ENCODE measurements at regions not wholly inside any gene's neighbourhood (a gene's known extent, or its start where the extent isn't known, plus 50 kb on each side); places are given as distances from the start of the nearest gene placed in this dataset.
A peak's percentile ranks its signal among the peaks of the same experiment; 100 is the strongest.
"Not testable (repeated sequence)": the region's sequence is repeated elsewhere in the genome, so short reads cannot be mapped to it uniquely, and the experiment has no call there.

GRCh38 chr5:99019812-99020697 lies 91.2 kb upstream of the CHD1 start:
- Histone ChIP-seq H3K27me3 (ENCODE audit: insufficient read depth, poor library complexity, severe bottlenecking) (no peaks in the 10 kb centered on the region), H3K27ac (ENCODE audit: poor library complexity, severe bottlenecking) (peak overlapping the region; percentile 20), H3K4me3 (ENCODE audit: severe bottlenecking) (no peak overlapping the region), H3K9me3 (ENCODE audit: severe bottlenecking) (no peaks in the 10 kb centered on the region), H3K36me3 (ENCODE audit: low read depth) (no peaks in the 10 kb centered on the region), H3K4me1 (ENCODE audit: insufficient read depth, poor library complexity, severe bottlenecking) (peaks cover 12% of the 10 kb centered on the region)
- peak; percentile 98 for ATAC-seq (ENCODE audit: low read depth)
- no peak for TF ChIP-seq CTCF (IDR thresholded peaks at IDR 0.05; ENCODE audit: poor library complexity, severe bottlenecking)
- DNase-seq (ENCODE audit: low spot score), result no peak

DNA sequence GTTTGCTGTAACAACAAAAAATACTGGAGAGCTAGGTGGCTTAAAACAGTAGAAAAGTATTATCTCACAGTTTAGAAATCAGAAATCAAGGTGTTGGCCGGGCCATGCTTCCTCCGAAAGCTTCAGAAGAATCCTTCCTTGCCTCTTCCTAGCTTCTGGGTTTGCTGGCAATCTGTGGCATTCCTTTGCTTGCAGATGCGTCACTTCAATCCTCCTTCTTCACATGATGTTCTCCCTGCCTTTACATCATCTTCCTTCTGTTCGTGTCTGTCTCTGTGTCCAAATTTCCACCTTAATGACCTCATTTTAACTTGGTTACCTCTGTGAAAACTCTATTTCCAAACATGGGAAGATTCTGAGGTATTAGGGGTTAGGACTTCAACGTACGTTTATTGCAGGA lies 90.4 kb upstream of the CHD1 start:
- ATAC-seq (ENCODE audit: low read depth) (no peak), DNase-seq (ENCODE audit: low spot score) (no peak)
- no peak overlapping the region for H3K27ac ChIP-seq (ENCODE audit: poor library complexity, severe bottlenecking)
- H3K27me3 ChIP-seq (ENCODE audit: insufficient read depth, poor library complexity, severe bottlenecking), result no peaks in the 10 kb centered on the region
- no peaks in the 10 kb centered on the region for H3K9me3 ChIP-seq (ENCODE audit: severe bottlenecking)
- no peaks in the 10 kb centered on the region for H3K36me3 ChIP-seq (ENCODE audit: low read depth)
- H3K4me3 ChIP-seq (ENCODE audit: severe bottlenecking), result no peak overlapping the region
- TF ChIP-seq CTCF (IDR thresholded peaks at IDR 0.05; ENCODE audit: poor library complexity, severe bottlenecking), result no peak
- H3K4me1 ChIP-seq (ENCODE audit: insufficient read depth, poor library complexity, severe bottlenecking), result peaks cover 12% of the 10 kb centered on the region

DNA sequence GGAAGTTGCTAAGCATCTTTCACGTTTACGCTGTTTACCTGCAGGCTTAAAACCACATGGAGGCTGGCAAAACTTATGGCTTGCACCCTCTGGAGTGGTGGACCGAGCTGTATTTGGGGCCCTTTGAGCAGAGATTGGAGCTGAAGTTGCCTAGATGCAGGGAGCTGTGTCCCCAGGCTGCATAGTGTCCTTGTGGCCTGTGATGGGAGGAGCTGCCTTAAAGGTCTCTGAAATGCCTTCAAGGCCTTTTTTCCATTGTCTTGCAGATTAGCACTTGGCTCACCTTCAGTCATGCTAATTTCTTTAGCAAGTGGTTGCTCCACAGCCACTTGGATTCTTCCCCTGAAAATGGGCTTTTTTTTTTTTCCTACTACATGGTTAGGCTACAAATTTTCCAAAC lies 81.5 kb upstream of the CHD1 start:
- no peak for TF ChIP-seq CTCF (IDR thresholded peaks at IDR 0.05; ENCODE audit: poor library complexity, severe bottlenecking)
- H3K4me1 ChIP-seq (ENCODE audit: insufficient read depth, poor library complexity, severe bottlenecking), result no peaks in the 10 kb centered on the region
- no peaks in the 10 kb centered on the region for H3K9me3 ChIP-seq (ENCODE audit: severe bottlenecking)
- no peaks in the 10 kb centered on the region for H3K36me3 ChIP-seq (ENCODE audit: low read depth)
- DNase-seq (ENCODE audit: low spot score), result no peak
- no peak for ATAC-seq (ENCODE audit: low read depth)
- no peaks in the 10 kb centered on the region for H3K27me3 ChIP-seq (ENCODE audit: insufficient read depth, poor library complexity, severe bottlenecking)
- H3K4me3 ChIP-seq (ENCODE audit: severe bottlenecking), result no peak overlapping the region
- H3K27ac ChIP-seq (ENCODE audit: poor library complexity, severe bottlenecking), result no peak overlapping the region

DNA sequence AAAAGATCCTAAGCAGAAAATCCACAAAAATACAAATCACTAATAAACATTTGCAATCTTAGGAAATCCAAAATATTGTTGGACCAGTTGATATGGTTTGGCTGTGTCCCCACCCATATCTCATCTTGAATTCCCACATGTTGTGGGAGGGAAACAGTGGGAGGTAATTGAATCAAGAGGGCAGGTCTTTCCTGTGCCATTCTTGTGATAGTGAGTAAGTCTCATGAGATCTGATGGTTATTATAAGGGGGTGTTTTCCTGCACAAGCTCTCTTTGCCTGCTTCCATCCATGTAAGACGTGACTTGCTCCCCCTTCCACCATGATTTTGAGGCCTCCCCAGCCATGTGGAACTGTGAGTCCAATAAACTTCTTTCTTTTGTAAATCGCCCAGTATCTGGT lies 79.2 kb upstream of the CHD1 start:
- H3K27me3 ChIP-seq (ENCODE audit: insufficient read depth, poor library complexity, severe bottlenecking); H3K27ac ChIP-seq (ENCODE audit: poor library complexity, severe bottlenecking); H3K4me3 ChIP-seq (ENCODE audit: severe bottlenecking); ATAC-seq (ENCODE audit: low read depth); DNase-seq (ENCODE audit: low spot score); H3K36me3 ChIP-seq (ENCODE audit: low read depth); H3K4me1 ChIP-seq (ENCODE audit: insufficient read depth, poor library complexity, severe bottlenecking); H3K9me3 ChIP-seq (ENCODE audit: severe bottlenecking): not testable (repeated sequence)

- TF ChIP-seq CTCF (IDR thresholded peaks at IDR 0.05; ENCODE audit: poor library complexity, severe bottlenecking), result no peak
- Histone ChIP-seq H3K9me3 (ENCODE audit: severe bottlenecking) (no peaks in the 10 kb centered on the region), H3K27ac (ENCODE audit: poor library complexity, severe bottlenecking) (no peak overlapping the region), H3K4me3 (ENCODE audit: severe bottlenecking) (no peak overlapping the region), H3K27me3 (ENCODE audit: insufficient read depth, poor library complexity, severe bottlenecking) (no peaks in the 10 kb centered on the region), H3K4me1 (ENCODE audit: insufficient read depth, poor library complexity, severe bottlenecking) (no peaks in the 10 kb centered on the region), H3K36me3 (ENCODE audit: low read depth) (no peaks in the 10 kb centered on the region)
- no peak for DNase-seq (ENCODE audit: low spot score)
- ATAC-seq (ENCODE audit: low read depth), result no peak
These were observed 76.7 kb upstream of the CHD1 start for GRCh38 chr5:99005506-99005905.
